Neural cell (in vitro differentiated cells): ENCODE measurements at regions not wholly inside any gene's neighbourhood (a gene's known extent, or its start where the extent isn't known, plus 50 kb on each side); places are given as distances from the start of the nearest gene placed in this dataset.

Experiments used
- H2AFZ ChIP-seq: fragments of 200-600, 300-800 bp; sonication (generic), shearing (Covaris generic); 2 replicates; pipeline ENCODE4 v1.6.0; 2014; ENCODE audit warnings: low read depth, mild to moderate bottlenecking, antibody characterized with exemption, low read length, moderate library complexity
- H3F3A ChIP-seq: fragments of 200-600 bp; shearing (Covaris generic); 2 replicates; pipeline ENCODE4 v1.6.1; 2016; ENCODE audit warnings: mild to moderate bottlenecking, moderate library complexity, mixed read lengths, antibody characterized with exemption, low read length; ENCODE audit not compliant: insufficient read depth, poor library complexity, severe bottlenecking
- H3K27ac ChIP-seq: fragments of 200-600, 300-800 bp; sonication (generic), shearing (Covaris generic); 2 replicates; pipeline ENCODE4 v1.5.1; 2014; ENCODE audit warnings: mild to moderate bottlenecking, low read length, moderate library complexity
- H3K27me3 ChIP-seq: fragments of 300-800, 200-600 bp; sonication (generic), shearing (Covaris generic); 2 replicates; pipeline ENCODE4 v1.6.0; 2014; ENCODE audit warnings: mild to moderate bottlenecking, low read depth, low read length, moderate library complexity; ENCODE audit not compliant: insufficient read depth
- H3K36me3 ChIP-seq: fragments of 300-800, 200-600 bp; sonication (generic), shearing (Covaris generic); 2 replicates; pipeline ENCODE4 v1.5.1; 2014; ENCODE audit warnings: mild to moderate bottlenecking, antibody characterized with exemption, low read length, moderate library complexity; ENCODE audit not compliant: insufficient read depth
- H3K4me2 ChIP-seq: fragments of 300-800, 200-600 bp; sonication (generic), shearing (Covaris generic); 2 replicates; pipeline ENCODE4 v1.6.0; 2014; ENCODE audit warnings: mild to moderate bottlenecking, low read length
- H3K4me3 ChIP-seq: fragments of 300-800, 200-600 bp; sonication (generic), shearing (Covaris generic); 2 replicates; pipeline ENCODE4 v1.5.1; 2014; ENCODE audit warnings: mild to moderate bottlenecking, low read length, moderate library complexity
- H3K79me2 ChIP-seq: fragments of 200-600 bp; shearing (Covaris generic); replicated peaks from 2 replicates; pipeline ENCODE4 v1.6.0; 2014; ENCODE audit warnings: mild to moderate bottlenecking, low read length, moderate library complexity; ENCODE audit not compliant: insufficient read depth
- H3K9ac ChIP-seq: fragments of 300-800, 200-600 bp; sonication (generic), shearing (Covaris generic); 2 replicates; pipeline ENCODE4 v1.6.1; 2016; ENCODE audit warnings: mild to moderate bottlenecking, low read length, mixed read lengths
- H3K9me2 ChIP-seq: fragments of 200-600 bp; shearing (Covaris generic); 2 replicates; pipeline ENCODE4 v1.6.1; 2016; ENCODE audit warnings: mild to moderate bottlenecking, low read length, mixed read lengths; ENCODE audit not compliant: insufficient read depth
- H3K9me3 ChIP-seq: fragments of 200-600, 300-800 bp; sonication (generic), shearing (Covaris generic); 2 replicates; pipeline ENCODE4 v1.6.1; 2016; ENCODE audit warnings: mild to moderate bottlenecking, mixed run types, low read length, moderate library complexity, mixed read lengths
- H4K20me1 ChIP-seq: fragments of 200-600 bp; shearing (Covaris generic); 2 replicates; pipeline ENCODE4 v1.6.1; 2016; ENCODE audit warnings: mild to moderate bottlenecking, mixed run types; ENCODE audit not compliant: insufficient read depth
- CTCF ChIP-seq: fragments of 450-650 bp; IDR thresholded peaks from 2 replicates; pipeline ENCODE4 v1.5.1; 2014; ENCODE audit warnings: antibody characterized with exemption, mild to moderate bottlenecking, moderate library complexity; ENCODE audit not compliant: poor library complexity, severe bottlenecking
- EP300 ChIP-seq: fragments of 450-650 bp; conservative IDR thresholded peaks from 2 replicates; pipeline ENCODE4 v1.6.1; 2014; ENCODE audit warnings: antibody characterized with exemption, mild to moderate bottlenecking, moderate library complexity; ENCODE audit not compliant: poor library complexity, severe bottlenecking
- EZH2 ChIP-seq: fragments of 200-600, 300-800 bp; shearing (Covaris generic), sonication (generic); IDR thresholded peaks from 2 replicates; pipeline ENCODE4 v1.6.1; 2014; ENCODE audit warnings: antibody characterized with exemption, low read length, borderline replicate concordance, mild to moderate bottlenecking; ENCODE audit not compliant: insufficient read depth, poor library complexity, severe bottlenecking
- MXI1 ChIP-seq: fragments of 450-650 bp; conservative IDR thresholded peaks from 2 replicates; pipeline ENCODE4 v1.6.1; 2014; ENCODE audit warnings: antibody characterized with exemption, mild to moderate bottlenecking; ENCODE audit not compliant: poor library complexity, severe bottlenecking
- POLR2AphosphoS5 ChIP-seq: IDR thresholded peaks from 2 replicates; pipeline ENCODE4 v1.6.1; 2012
- RAD21 ChIP-seq: fragments of 450-650 bp; conservative IDR thresholded peaks from 2 replicates; pipeline ENCODE4 v1.6.1; 2014; ENCODE audit warnings: antibody characterized with exemption, mild to moderate bottlenecking, moderate library complexity
- REST ChIP-seq: IDR thresholded peaks from 2 replicates; pipeline ENCODE4 v1.6.1; 2012; ENCODE audit warnings: borderline replicate concordance
- SMC3 ChIP-seq: fragments of 450-650 bp; conservative IDR thresholded peaks from 2 replicates; pipeline ENCODE4 v1.6.1; 2014; ENCODE audit warnings: antibody characterized with exemption, mild to moderate bottlenecking, moderate library complexity; ENCODE audit not compliant: poor library complexity
- TAF1 ChIP-seq: IDR thresholded peaks from 2 replicates; pipeline ENCODE4 v1.6.1; 2012; ENCODE audit warnings: low read depth

GRCh38 chr18:57243624-57244179 lies 96.8 kb downstream of the BOD1L2 start:
- no peaks in the 10 kb centered on the region for H3K27me3 ChIP-seq
- no peaks in the 10 kb centered on the region for H3F3A ChIP-seq
- no peaks in the 10 kb centered on the region for H3K9me3 ChIP-seq
- H3K4me2 ChIP-seq: no peak overlapping the region
- no peak overlapping the region for H3K9ac ChIP-seq
- TF ChIP-seq POLR2AphosphoS5: no peak
- TF ChIP-seq REST: no peak
- H3K79me2 ChIP-seq: no peaks in the 10 kb centered on the region
- H3K4me3 ChIP-seq: no peak overlapping the region
- no peak overlapping the region for H3K27ac ChIP-seq
- H2AFZ ChIP-seq: no peak overlapping the region
- H3K9me2 ChIP-seq: no peaks in the 10 kb centered on the region
- no peaks in the 10 kb centered on the region for H4K20me1 ChIP-seq
- H3K36me3 ChIP-seq: no peaks in the 10 kb centered on the region

- TF ChIP-seq EZH2 (no peak), TAF1 (no peak), REST (no peak), RAD21 (no peak), EP300 (no peak), SMC3 (no peak), MXI1 (no peak), CTCF (no peak)
- Histone ChIP-seq H3K27me3 (no peaks in the 10 kb centered on the region), H3F3A (no peaks in the 10 kb centered on the region), H4K20me1 (no peaks in the 10 kb centered on the region), H2AFZ (no peak overlapping the region), H3K36me3 (no peaks in the 10 kb centered on the region), H3K27ac (no peak overlapping the region), H3K9ac (no peak overlapping the region), H3K9me2 (no peaks in the 10 kb centered on the region), H3K4me2 (no peak overlapping the region), H3K79me2 (no peaks in the 10 kb centered on the region), H3K9me3 (no peaks in the 10 kb centered on the region), H3K4me3 (no peak overlapping the region)
Observed at GRCh38 chr18:57249179-57249578, 102.3 kb downstream of the BOD1L2 start.
